ENCODE measurements at regions not wholly inside any gene's neighbourhood (a gene's known extent, or its start where the extent isn't known, plus 50 kb on each side); places are given as distances from the start of the nearest gene placed in this dataset.

- TF ChIP-seq CTCF (tag by site-specific recombination; IDR thresholded peaks at IDR 0.05) (no peak), ZNF707 (tag by site-specific recombination; IDR thresholded peaks at IDR 0.05) (no peak), ZFP41 (tag by site-specific recombination; IDR thresholded peaks at IDR 0.05; ENCODE audit: borderline replicate concordance) (no peak), ZSCAN30 (tag by site-specific recombination; IDR thresholded peaks at IDR 0.05) (no peak), ZNF341 (tag by site-specific recombination; IDR thresholded peaks at IDR 0.05; ENCODE audit: low read depth) (no peak), ZNF658 (tag by site-specific recombination; IDR thresholded peaks at IDR 0.05) (no peak), ZNF202 (tag by site-specific recombination; IDR thresholded peaks at IDR 0.05; ENCODE audit: borderline replicate concordance) (no peak), ZNF596 (tag by site-specific recombination; IDR thresholded peaks at IDR 0.05) (no peak), ZBTB26 (tag by site-specific recombination; optimal IDR thresholded peaks at IDR 0.05) (no peak)
Measured at GRCh38 chr3:162507397-162507796, 1010.8 kb downstream of the OTOL1 start (continued).

- TF ChIP-seq ZNF626 (tag by site-specific recombination; IDR thresholded peaks at IDR 0.05) = no peak
- no peak for TF ChIP-seq ZNF664 (tag by site-specific recombination; IDR thresholded peaks at IDR 0.05)
- no peak for TF ChIP-seq PRDM4 (tag by site-specific recombination; IDR thresholded peaks at IDR 0.05)
- TF ChIP-seq ZNF645 (tag by site-specific recombination; IDR thresholded peaks at IDR 0.05) = no peak
- TF ChIP-seq ZBTB1 (tag by site-specific recombination; IDR thresholded peaks at IDR 0.05) = no peak
- TF ChIP-seq ZNF571 (tag by site-specific recombination; IDR thresholded peaks at IDR 0.05) = no peak
- no peak for TF ChIP-seq ZNF335 (tag by site-specific recombination; conservative IDR thresholded peaks at IDR 0.05)
- TF ChIP-seq ZSCAN5A (tag by site-specific recombination; IDR thresholded peaks at IDR 0.05) = no peak
- no peak for TF ChIP-seq ZNF391 (tag by site-specific recombination; IDR thresholded peaks at IDR 0.05; ENCODE audit: borderline replicate concordance, low read depth)
- TF ChIP-seq ZNF692 (tag by site-specific recombination; IDR thresholded peaks at IDR 0.05) = no peak
- no peak for TF ChIP-seq ZNF473 (tag by site-specific recombination; IDR thresholded peaks at IDR 0.05)
- no peak for TF ChIP-seq ZNF514 (tag by site-specific recombination; IDR thresholded peaks at IDR 0.05)
- CTCF ChIA-PET = interaction anchor here (0.6 kb wide), 1 partner anchor 494 kb away, joined by 4 read pairs; no protein-coding TSS in a partner anchor
- no peaks in the 10 kb centered on the region for H3K36me3 ChIP-seq (ENCODE audit: control insufficient read depth in 2 of 2, insufficient read depth in 1 of 2, low read length in 2 of 2)
- no peak overlapping the region for H3K27ac ChIP-seq (ENCODE audit: extremely low read depth, low read depth, low read length)
- POLR2A ChIA-PET = no interaction called here
- H3K4me3 ChIP-seq (ENCODE audit: low read depth, low read length) = no peak overlapping the region
- no peaks in the 10 kb centered on the region for H3K4me1 ChIP-seq (ENCODE audit: control insufficient read depth, insufficient read depth, low read length)
- H3K9me3 ChIP-seq (ENCODE audit: control insufficient read depth, insufficient read depth, low read depth, low read length) = no peaks in the 10 kb centered on the region
Measured at GRCh38 chr3:162512488-162512887, 1015.9 kb downstream of the OTOL1 start.
